NOMO-1 treated with dmso at 0.1 percent for 144 hours (cell line): ENCODE measurements at regions not wholly inside any gene's neighbourhood (a gene's known extent, or its start where the extent isn't known, plus 50 kb on each side); places are given as distances from the start of the nearest gene placed in this dataset.

Source experiments
- DNase-seq: peaks from one replicate; lab custom pipeline; 2025; ENCODE audit not compliant: unreplicated experiment; lab: John Stamatoyannopoulos, UW

DNA sequence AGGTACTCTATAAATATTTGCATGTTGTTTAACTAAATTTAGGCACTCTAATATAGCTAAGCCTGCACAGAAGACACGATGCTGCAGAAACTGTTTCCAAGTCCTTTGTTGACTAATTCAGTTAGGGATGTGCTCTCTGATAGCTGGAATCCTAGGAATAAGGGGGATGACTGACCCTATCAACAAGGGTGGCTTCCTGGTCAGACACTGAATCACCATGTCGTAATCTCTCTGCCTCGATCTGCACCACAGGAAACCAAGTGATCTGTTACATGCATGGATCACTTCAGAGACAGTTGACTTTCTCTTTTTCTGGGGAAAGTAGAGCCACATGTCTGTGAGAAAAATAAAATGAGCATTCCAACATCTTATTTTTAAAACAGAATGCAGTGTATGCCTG is 169.1 kb downstream of the GUCY2F start:
- DNase-seq: no peak

DNA sequence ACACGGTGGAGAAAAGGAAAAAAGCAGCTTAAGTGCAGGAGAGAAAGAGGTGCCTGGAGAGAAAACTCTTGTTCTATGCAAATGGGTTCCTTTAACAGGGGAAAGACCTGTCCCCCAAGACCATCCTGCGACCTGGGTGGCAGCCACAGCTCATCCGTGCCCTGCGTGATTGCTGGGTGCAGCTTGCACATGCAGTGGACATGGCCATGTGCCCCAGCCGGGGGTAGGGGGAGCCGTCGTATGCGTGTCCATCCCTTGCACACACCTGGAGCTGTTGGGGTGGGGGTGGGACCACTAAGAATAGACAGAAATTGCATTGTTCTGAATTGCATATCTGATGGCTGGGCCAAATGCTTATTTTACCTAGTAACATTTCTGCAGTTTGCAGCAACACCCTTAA is 171.9 kb downstream of the GUCY2F start:
- DNase-seq: no peak

- no peak for DNase-seq
These were observed 180.7 kb downstream of the GUCY2F start for GRCh38 chrX:109301177-109301576.

GRCh38 chrX:109300415-109300814 is 181.5 kb downstream of the GUCY2F start:
- no peak for DNase-seq

DNA sequence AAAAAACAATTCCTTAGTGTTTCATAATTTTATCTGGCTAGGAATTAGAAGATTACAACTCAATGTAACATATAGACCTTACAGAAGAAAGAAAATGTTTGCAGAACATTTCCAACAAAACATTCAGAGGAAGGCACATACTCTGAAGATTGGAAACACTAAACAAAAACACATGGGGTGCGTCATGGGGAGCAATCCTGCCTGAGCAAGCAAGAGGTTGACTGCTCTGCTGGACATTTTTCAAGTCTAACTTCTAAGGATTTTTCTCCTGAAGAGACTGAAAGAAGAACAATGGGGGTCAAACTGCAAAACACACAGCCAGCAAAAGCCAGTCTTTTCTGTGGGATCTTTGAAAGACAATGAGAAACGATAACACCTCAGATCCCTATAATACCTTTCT is 182.8 kb downstream of the GUCY2F start:
- no peak for DNase-seq

DNA sequence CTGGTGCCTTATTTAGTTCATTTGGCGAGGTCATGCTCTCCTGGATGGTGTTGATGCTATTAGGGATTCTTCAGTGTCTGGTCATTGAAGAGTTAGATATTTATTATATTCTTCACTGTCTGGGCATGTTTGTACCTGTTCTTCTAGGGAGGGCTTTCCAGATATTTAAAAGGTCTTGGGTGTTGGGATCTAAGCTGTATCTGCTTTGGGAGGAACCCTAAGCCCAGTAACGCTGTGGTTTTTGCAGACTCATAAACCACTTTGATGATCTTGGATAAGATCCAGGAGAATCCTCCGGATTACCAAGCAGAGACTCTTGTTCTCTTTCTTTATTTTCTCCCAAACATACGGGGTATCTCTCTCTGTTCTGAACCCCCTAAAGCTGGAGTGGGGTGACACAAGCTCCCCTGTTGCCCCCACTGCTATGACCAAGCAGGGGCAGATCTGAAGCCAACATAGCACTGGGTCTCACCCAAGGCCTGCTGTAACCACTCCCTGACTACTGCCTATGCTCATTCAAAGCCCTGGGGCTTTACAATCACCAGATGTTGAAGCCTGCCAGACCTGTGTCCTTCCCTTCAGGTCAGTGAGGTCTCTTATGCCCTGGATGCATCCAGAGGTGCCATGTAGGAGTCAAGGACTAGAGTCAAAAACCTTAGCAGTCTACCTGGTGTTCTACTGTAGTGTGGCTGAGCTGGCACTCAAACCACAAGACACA is 187.6 kb downstream of the GUCY2F start:
- no peak for DNase-seq

GRCh38 chrX:109283870-109284269 is 198.0 kb downstream of the GUCY2F start:
- DNase-seq: no peak

DNA sequence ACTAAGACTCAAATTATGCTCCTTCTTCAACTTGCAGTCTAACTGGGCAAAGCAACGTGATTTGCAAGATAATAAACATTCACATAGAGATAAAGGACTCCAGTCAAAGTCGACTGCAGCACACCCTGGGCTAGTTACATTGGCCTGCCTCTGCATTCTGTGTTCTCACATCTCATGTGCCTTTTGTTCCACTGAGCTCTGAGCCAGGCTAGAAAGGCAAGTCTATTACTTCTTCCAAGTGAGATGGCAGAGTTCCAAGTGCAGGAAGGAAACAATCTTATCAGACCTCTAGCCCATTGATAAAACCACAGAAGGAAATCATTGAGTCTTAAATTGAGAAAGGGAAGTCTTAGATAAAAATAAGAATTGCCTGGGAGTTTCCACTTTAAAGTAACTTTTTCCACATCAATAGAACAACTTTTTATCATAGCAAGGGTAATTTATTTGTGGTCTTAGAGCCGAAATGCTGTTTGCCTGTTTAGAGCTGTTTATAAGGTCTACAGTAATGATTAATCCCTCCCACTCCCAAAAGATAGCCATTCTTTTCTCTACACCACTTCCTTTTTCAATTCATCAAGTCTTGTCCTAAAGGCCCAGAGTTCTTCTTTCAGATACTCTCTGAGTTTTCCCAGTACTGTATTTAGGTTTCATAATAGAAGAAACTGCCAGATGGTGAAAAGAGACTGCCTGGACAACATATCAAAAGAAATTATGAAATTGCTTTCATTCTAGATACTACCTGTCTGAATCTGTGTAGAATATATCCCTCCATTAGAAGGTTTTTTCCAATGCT is 200.2 kb downstream of the GUCY2F start:
- DNase-seq: peak; percentile 20

DNA sequence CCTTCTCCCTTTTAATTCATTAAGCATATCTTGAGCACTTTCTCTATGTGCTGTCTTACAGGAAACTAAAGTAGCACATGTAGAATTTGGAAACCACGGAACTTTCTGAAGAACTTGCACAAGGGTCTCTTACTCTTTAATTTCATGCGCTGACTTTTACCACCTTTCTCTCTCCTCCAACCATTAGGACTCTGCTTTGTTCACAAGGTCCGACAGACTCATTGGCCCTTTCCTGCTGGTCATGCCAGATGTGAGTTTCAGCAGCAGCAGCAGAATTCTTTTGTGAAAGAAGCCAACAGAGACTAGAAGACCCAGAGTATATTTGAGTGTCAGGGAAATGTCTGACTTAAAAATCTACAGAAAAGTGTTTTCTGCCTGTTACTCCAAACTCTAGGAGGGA is 207.1 kb downstream of the GUCY2F start:
- DNase-seq: no peak

- DNase-seq: peak; percentile 73
These were observed 211.1 kb downstream of the GUCY2F start for GRCh38 chrX:109270580-109271484.

DNA sequence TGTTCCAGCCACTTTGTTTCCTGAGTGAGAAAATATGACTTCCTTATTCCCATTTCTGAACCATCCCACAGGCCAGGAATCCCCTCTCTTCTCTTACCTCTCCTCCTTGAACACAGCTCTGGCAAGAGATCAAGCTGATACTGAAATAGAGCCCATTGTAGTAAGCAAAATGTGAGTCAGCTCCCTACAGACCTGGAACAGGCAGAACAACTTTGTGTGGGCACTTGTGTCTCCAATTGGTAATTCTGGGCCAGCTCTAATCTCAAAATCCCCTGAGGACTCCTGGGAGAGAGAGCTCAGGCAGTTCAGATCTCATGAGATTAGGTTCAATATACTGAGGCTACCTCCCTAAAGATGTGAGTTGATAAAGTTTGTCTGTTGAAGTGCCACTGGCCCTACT is 213.5 kb downstream of the GUCY2F start:
- DNase-seq: no peak

- no peak for DNase-seq
These were observed 215.9 kb downstream of the GUCY2F start for GRCh38 chrX:109266034-109266433.

DNA sequence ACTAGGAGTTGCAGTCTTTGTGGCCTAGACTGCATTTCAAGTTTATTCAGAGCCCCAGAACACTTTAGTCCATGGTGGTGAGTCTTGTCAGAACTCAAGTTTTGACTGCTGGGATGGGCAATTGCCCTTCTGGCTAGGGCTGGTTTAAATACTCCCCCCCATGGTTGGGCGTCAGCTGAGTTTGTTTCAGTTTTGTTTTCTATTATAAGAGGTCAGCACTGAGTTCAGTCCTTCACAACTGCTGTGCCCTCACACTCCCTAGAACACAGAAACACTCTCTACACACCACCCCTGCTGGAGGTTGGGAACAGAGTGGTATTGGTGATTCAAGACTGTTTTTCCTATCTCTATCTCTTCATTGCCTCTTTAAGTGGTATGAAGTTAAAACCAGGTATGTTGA is 217.0 kb downstream of the GUCY2F start:
- no peak for DNase-seq

GRCh38 chrX:109261279-109261678 is 220.6 kb downstream of the GUCY2F start:
- no peak for DNase-seq

- DNase-seq: no peak
These were observed 229.1 kb downstream of the GUCY2F start for GRCh38 chrX:109252789-109253188.

DNA sequence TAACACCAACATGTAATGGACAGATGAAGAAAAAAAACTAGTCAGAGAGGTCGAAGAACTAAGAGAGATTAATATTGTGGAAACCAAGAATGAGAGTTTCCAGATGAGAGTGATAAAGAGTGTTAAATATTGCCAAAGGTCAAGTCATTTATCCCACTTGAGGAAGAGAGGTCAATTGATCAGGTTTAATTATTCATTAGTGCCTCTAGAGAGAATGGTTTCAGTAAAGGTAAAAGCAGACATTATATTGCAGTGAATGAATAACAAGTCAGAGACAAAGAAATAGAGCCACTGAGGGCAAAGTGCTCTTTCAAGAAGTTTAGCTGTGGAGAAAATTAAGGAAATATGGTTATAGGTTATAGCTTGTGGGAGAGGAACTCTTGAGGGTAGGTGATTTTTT is 263.1 kb downstream of the GUCY2F start:
- no peak for DNase-seq

GRCh38 chrX:109199726-109200125 is 282.2 kb downstream of the GUCY2F start:
- DNase-seq: no peak

- DNase-seq: no peak
These were observed 291.3 kb downstream of the GUCY2F start for GRCh38 chrX:109190542-109190941.

- no peak for DNase-seq
These were observed 294.3 kb downstream of the GUCY2F start for GRCh38 chrX:109187473-109188168.

GRCh38 chrX:109186939-109187338 is 294.9 kb downstream of the GUCY2F start:
- no peak for DNase-seq
